ENCODE measurements at regions not wholly inside any gene's neighbourhood (a gene's known extent, or its start where the extent isn't known, plus 50 kb on each side); places are given as distances from the start of the nearest gene placed in this dataset.

GRCh38 chr1:184152974-184153373 lies 101.4 kb downstream of the TSEN15 start:
- TF ChIP-seq RARB (CRISPR knock-in tag; IDR thresholded peaks at IDR 0.05), result no peak
- TF ChIP-seq POLR2A (IDR thresholded peaks at IDR 0.05; ENCODE audit: low read length), result no peak
- TF ChIP-seq HOXA7 (CRISPR knock-in tag; IDR thresholded peaks at IDR 0.05), result no peak
- TF ChIP-seq NR3C1 (IDR thresholded peaks at IDR 0.05), result no peak
- no peak for TF ChIP-seq SMC3 (IDR thresholded peaks at IDR 0.05)
- TF ChIP-seq CHD4 (IDR thresholded peaks at IDR 0.05; ENCODE audit: borderline replicate concordance), result no peak
- no peak for TF ChIP-seq ESRRA (IDR thresholded peaks at IDR 0.05; ENCODE audit: borderline replicate concordance, low read length)
- TF ChIP-seq NPAS2 (CRISPR knock-in tag; IDR thresholded peaks at IDR 0.05; ENCODE audit: borderline replicate concordance), result no peak
- no peak for TF ChIP-seq HEYL (CRISPR knock-in tag; IDR thresholded peaks at IDR 0.05)
- TF ChIP-seq ELK1 (IDR thresholded peaks at IDR 0.05; ENCODE audit: low read depth, low read length), result no peak
- TF ChIP-seq CHD2 (IDR thresholded peaks at IDR 0.05; ENCODE audit: low read length, partially characterized antibody), result no peak
- no peak for TF ChIP-seq TP53 (CRISPR knock-in tag; IDR thresholded peaks at IDR 0.05)
- TF ChIP-seq KDM1A (IDR thresholded peaks at IDR 0.05; ENCODE audit: low read depth), result no peak
- TF ChIP-seq HES2 (IDR thresholded peaks at IDR 0.05), result no peak
- no peak for TF ChIP-seq MAZ (IDR thresholded peaks at IDR 0.05; ENCODE audit: borderline replicate concordance, low read depth, low read length)
- TF ChIP-seq USF2 (IDR thresholded peaks at IDR 0.05), result no peak
- TF ChIP-seq BCL3 (IDR thresholded peaks at IDR 0.05), result no peak
- 66% methylated on average over 11 of the region's 11 CpGs for WGBS (ENCODE audit: missing lambda C conversion rate)
- DNase-seq (ENCODE audit: low read depth in 1 of 2, low spot score in 1 of 2), result no peak

GRCh38 chr1:184153731-184154130 lies 102.2 kb downstream of the TSEN15 start:
- DNase-seq (ENCODE audit: low read depth in 1 of 2, low spot score in 1 of 2), result no peak
- H3K4me2 ChIP-seq, result no peak overlapping the region
- H3K4me3 ChIP-seq, result no peak overlapping the region
- no peak for TF ChIP-seq BHLHE40 (IDR thresholded peaks at IDR 0.05; ENCODE audit: low read depth, low read length)
- ChIA-PET POLR2A (no interaction called here), CTCF (no interaction called here)
- no peak for FAIRE-seq
- ATAC-seq, result no peak
- 0 out of 3 replicates have a peak, but pooled peaks cover 5% of the 10 kb centered on the region for H3K4me1 ChIP-seq
- H3K27ac ChIP-seq, result no peak overlapping the region
- H3K9me3 ChIP-seq, result no peaks in the 10 kb centered on the region
- WGBS (ENCODE audit: missing lambda C conversion rate), result 66% methylated on average over 4 of the region's 4 CpGs

More at GRCh38 chr1:184152974-184153373, 101.4 kb downstream of the TSEN15 start:
- Histone ChIP-seq H3K27ac (0 out of 6 replicates have a peak overlapping the region, but pooled peaks of 1 of the 2 experiments have one; percentile 47), H3K4me2 (peak overlapping the region; percentile 81), H3K9me3 (no peaks in the 10 kb centered on the region), H3K4me1 (0 out of 3 replicates have a peak, but pooled peaks cover 5% of the 10 kb centered on the region), H3K4me3 (0 out of 3 replicates have a peak overlapping the region, but pooled peaks have one; percentile 28)
- CTCF ChIA-PET, result no interaction called here
- peak in 1 of 2 experiments; percentile 37; a peak in 3 of 6 replicates for ATAC-seq
- FAIRE-seq, result no peak
- POLR2A ChIA-PET, result no interaction called here

- no peak overlapping the region for H3K27ac ChIP-seq
- ChIA-PET POLR2A (no interaction called here), CTCF (interaction anchor here (1.3 kb wide), 1 partner anchor 32 kb away, joined by 3 read pairs; no protein-coding TSS in a partner anchor)
These were observed 105.2 kb downstream of the TSEN15 start for GRCh38 chr1:184156521-184157393.

More at GRCh38 chr1:184156521-184157393, 105.2 kb downstream of the TSEN15 start:
- no peak for ATAC-seq
- Histone ChIP-seq H3K4me3 (no peak overlapping the region), H3K4me2 (no peak overlapping the region), H3K9me3 (no peaks in the 10 kb centered on the region), H3K4me1 (0 out of 3 replicates have a peak, but pooled peaks cover 5% of the 10 kb centered on the region)
- 63% methylated on average over 5 of the region's 5 CpGs for WGBS (ENCODE audit: missing lambda C conversion rate)
- FAIRE-seq, result no peak
- no peak for DNase-seq (ENCODE audit: low read depth in 1 of 2, low spot score in 1 of 2)
- TF ChIP-seq ATOH8 (CRISPR knock-in tag; IDR thresholded peaks at IDR 0.05; ENCODE audit: low read depth) (no peak), EP300 (IDR thresholded peaks at IDR 0.05) (no peak), HMGXB4 (CRISPR knock-in tag; IDR thresholded peaks at IDR 0.05; ENCODE audit: borderline replicate concordance) (no peak), HOXB5 (CRISPR knock-in tag; IDR thresholded peaks at IDR 0.05) (no peak), SREBF2 (IDR thresholded peaks at IDR 0.05) (no peak), HDAC2 (IDR thresholded peaks at IDR 0.05) (no peak), CEBPB (IDR thresholded peaks at IDR 0.05) (no peak), ZFP36 (IDR thresholded peaks at IDR 0.05; ENCODE audit: borderline replicate concordance, partially characterized antibody) (no peak), PBX3 (IDR thresholded peaks at IDR 0.05) (no peak)

All from A549 (cell line).